A673 (cell line): ENCODE measurements at regions not wholly inside any gene's neighbourhood (a gene's known extent, or its start where the extent isn't known, plus 50 kb on each side); places are given as distances from the start of the nearest gene placed in this dataset.

Source experiments
- BruUV-seq: library from RNA; stranded (reverse); fragments of 400-500 nt; replicated peaks from 2 replicates; lab custom pipeline; 2021; lab: Mats Ljungman, UMichigan
- CTCF ChIA-PET: fragments of 300-600 bp; sonication (Branson Sonifier 250); formaldehyde crosslinking; loops from one replicate; lab custom pipeline; 2022; ENCODE audit warnings: antibody characterized with exemption; lab: Charles Lee
- POLR2A ChIA-PET: fragments of 300-600 bp; sonication (Branson Sonifier 250); formaldehyde crosslinking; loops from one replicate; lab custom pipeline; 2022; ENCODE audit warnings: antibody characterized with exemption; ENCODE audit not compliant: low non-redundant PET; lab: Charles Lee
- DNase-seq: peaks from one replicate; pipeline ENCODE4 v3.0.0-alpha.2; 2015; ENCODE audit warnings: low spot score
- H3K27ac ChIP-seq: fragments of 200-600 bp; sonication (generic); 2 replicates; pipeline ENCODE4 v1.5.1; 2016; ENCODE audit warnings: mixed run types, low read depth, mild to moderate bottlenecking, mixed read lengths, antibody characterized with exemption, low read length; ENCODE audit not compliant: poor library complexity, severe bottlenecking
- H3K27me3 ChIP-seq: fragments of 200-600 bp; sonication (generic); replicated peaks from 2 replicates; pipeline ENCODE4 v1.6.1; 2017; ENCODE audit warnings: mixed run types, low read depth, mild to moderate bottlenecking, mixed read lengths, antibody characterized with exemption, low read length; ENCODE audit not compliant: insufficient read depth, poor library complexity
- H3K36me3 ChIP-seq: fragments of 200-600 bp; sonication (generic); 2 replicates; pipeline ENCODE4 v1.6.1; 2016; ENCODE audit warnings: mixed run types, mild to moderate bottlenecking, mixed read lengths, antibody characterized with exemption, low read length; ENCODE audit not compliant: insufficient read depth, poor library complexity, severe bottlenecking
- H3K4me1 ChIP-seq: fragments of 200-600 bp; sonication (generic); 2 replicates; pipeline ENCODE4 v1.6.1; 2017; ENCODE audit warnings: mixed run types, mild to moderate bottlenecking, mixed read lengths, antibody characterized with exemption, low read length; ENCODE audit not compliant: insufficient read depth, poor library complexity, severe bottlenecking
- H3K4me3 ChIP-seq: fragments of 200-600 bp; sonication (generic); 2 replicates; pipeline ENCODE4 v1.5.1; 2016; ENCODE audit warnings: low read depth, mixed run types, mild to moderate bottlenecking, mixed read lengths, low read length; ENCODE audit not compliant: poor library complexity, severe bottlenecking
- H3K9me3 ChIP-seq: fragments of 200-600 bp; sonication (generic); 2 replicates; pipeline ENCODE4 v1.6.1; 2016; ENCODE audit warnings: mixed run types, low read depth, mild to moderate bottlenecking, mixed read lengths, antibody characterized with exemption, low read length; ENCODE audit not compliant: poor library complexity, severe bottlenecking
- CTCF ChIP-seq: fragments of 300-800, 200-600 bp; sonication (generic); conservative IDR thresholded peaks from 2 replicates; pipeline ENCODE4 v1.5.1; 2017; ENCODE audit warnings: low read depth, mild to moderate bottlenecking, antibody characterized with exemption, low read length, moderate library complexity, mixed read lengths
- EZH2 ChIP-seq: fragments of 200-600 bp; sonication (generic); IDR thresholded peaks from 2 replicates; pipeline ENCODE4 v1.6.1; 2017; ENCODE audit warnings: borderline replicate concordance, low read depth, mild to moderate bottlenecking, mixed read lengths, antibody characterized with exemption, low read length; ENCODE audit not compliant: poor library complexity, severe bottlenecking
- intact Hi-C: fragments of 100-400 bp; cut with micrococcal nuclease; formaldehyde crosslinking; loops from one replicate; pipeline ENCODE4 v1.10.0; 2022; ENCODE audit not compliant: unreplicated experiment

GRCh38 chr3:128560768-128561167 is 67.8 kb upstream of the GATA2 start:
- Histone ChIP-seq H3K27ac (no peak overlapping the region), H3K9me3 (no peaks in the 10 kb centered on the region), H3K36me3 (no peaks in the 10 kb centered on the region), H3K4me1 (no peaks in the 10 kb centered on the region), H3K27me3 (no peaks in the 10 kb centered on the region), H3K4me3 (no peak overlapping the region)
- TF ChIP-seq CTCF (no peak), EZH2 (no peak)
- DNase-seq: no peak
- BruUV-seq: no TSS peak
- ChIA-PET CTCF (interaction anchor here (0.7 kb wide), 1 partner anchor 48 kb away, joined by 4 read pairs; no protein-coding TSS in a partner anchor), POLR2A (no interaction called here)
- intact Hi-C loops: no loop called here

DNA sequence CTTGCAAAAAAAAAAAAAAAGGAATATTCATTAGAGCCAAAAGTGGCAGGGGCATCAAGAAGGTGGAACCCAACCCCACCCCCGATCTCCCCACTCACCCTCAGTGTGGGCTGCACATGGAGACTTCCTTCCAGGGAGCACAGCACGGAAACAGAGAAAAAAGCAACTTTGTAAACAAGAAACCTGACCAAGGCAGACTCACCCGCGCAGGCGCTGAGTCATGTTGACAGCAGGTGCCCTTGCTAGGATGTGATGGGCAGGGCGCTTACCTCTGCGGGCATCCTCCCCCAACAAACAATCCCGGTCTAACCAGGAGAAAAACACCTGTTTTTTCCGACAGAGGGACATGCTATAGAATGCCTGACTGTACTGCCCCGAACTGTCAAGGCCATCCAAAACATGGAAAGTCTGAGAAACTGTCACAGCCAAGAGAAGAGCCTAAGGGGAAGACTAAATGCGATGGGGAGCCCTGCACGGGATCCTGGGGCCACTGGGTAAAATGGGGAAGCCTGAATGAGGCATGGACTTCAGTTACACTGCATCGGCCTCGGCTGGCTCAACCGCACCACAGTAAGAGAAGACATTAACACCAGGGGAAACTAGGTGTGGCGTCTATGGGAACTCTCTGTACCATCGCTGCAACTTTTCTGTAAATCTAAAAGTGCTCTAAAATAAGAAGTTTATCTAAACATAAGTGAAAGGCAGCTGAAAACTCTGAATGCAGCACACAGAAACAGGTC is 66.7 kb upstream of the GATA2 start:
- ChIA-PET CTCF (interaction anchor here (0.7 kb wide), 1 partner anchor 49 kb away, joined by 4 read pairs; no protein-coding TSS in a partner anchor), POLR2A (no interaction called here)
- intact Hi-C loops: no loop called here

GRCh38 chr3:128557531-128558280 is 64.7 kb upstream of the GATA2 start:
- Histone ChIP-seq H3K27ac (no peak overlapping the region), H3K9me3 (no peaks in the 10 kb centered on the region), H3K27me3 (no peaks in the 10 kb centered on the region), H3K36me3 (no peaks in the 10 kb centered on the region), H3K4me1 (no peaks in the 10 kb centered on the region), H3K4me3 (no peak overlapping the region)
- intact Hi-C loops: no loop called here
- ChIA-PET CTCF (no interaction called here), POLR2A (no interaction called here)
- no peak for DNase-seq
- TF ChIP-seq EZH2 (no peak), CTCF (no peak)
- BruUV-seq: no TSS peak

More for the DNA sequence above, 66.7 kb upstream of the GATA2 start:
- DNase-seq: no peak
- Histone ChIP-seq H3K36me3 (no peaks in the 10 kb centered on the region), H3K4me1 (no peaks in the 10 kb centered on the region), H3K4me3 (no peak overlapping the region), H3K27ac (no peak overlapping the region), H3K27me3 (no peaks in the 10 kb centered on the region), H3K9me3 (no peaks in the 10 kb centered on the region)
- TF ChIP-seq CTCF (no peak), EZH2 (no peak)
- BruUV-seq: no TSS peak
